K562 (cell line): ENCODE measurements at regions not wholly inside any gene's neighbourhood (a gene's known extent, or its start where the extent isn't known, plus 50 kb on each side); places are given as distances from the start of the nearest gene placed in this dataset.
A peak's percentile ranks its signal among the peaks of the same experiment; 100 is the strongest.

ENCODE experiments used
- ATAC-seq: fragments of 200-7000 bp; cut with Tn5 transposase; 3 replicates; pipeline ENCODE4 v1.9.1; 2020; ENCODE audit warnings: moderate library complexity
- BruUV-seq: library from RNA; stranded (reverse); fragments of 400-500 nt; replicated peaks from 2 replicates; lab custom pipeline; 2021; lab: Mats Ljungman, UMichigan
- CTCF ChIA-PET: fragments of 300-600 bp; formaldehyde crosslinking; extraction: SDS; loops from one replicate; lab custom pipeline; 2021; ENCODE audit warnings: low intra/inter-chr PET ratio; lab: Yijun Ruan, JAX
- POLR2A ChIA-PET: fragments of 300-600, 350-650 bp; sonication (Branson Sonifier 250); formaldehyde crosslinking; extraction: SDS; loops from one replicate; lab custom pipeline; 2021; ENCODE audit warnings: antibody characterized with exemption, inconsistent platforms; lab: Yijun Ruan, JAX
- DNase-seq, 4 experiments: peaks; one replicate each; pipeline versions ENCODE4 v3.0.0 to v3.0.0-alpha.2; 2011 to 2018; ENCODE audit warnings: low spot score in 3 of 4, mixed read lengths in 3 of 4; ENCODE audit errors: extremely low read depth in 1 of 4
- FAIRE-seq: peaks from 2 replicates; lab custom pipeline; 2011; peaks lifted over from hg19 to GRCh38; lab: Jason Lieb, UNC
- H2AFZ ChIP-seq: 2 replicates; pipeline ENCODE4 v1.6.0; 2011; ENCODE audit warnings: low read depth, low read length, control low read depth, inconsistent platforms
- H3K27ac ChIP-seq: fragments of 200-600 bp; 3 replicates; pipeline ENCODE4 v1.8.0; 2011; ENCODE audit warnings: low read depth, mild to moderate bottlenecking, control low read depth, inconsistent platforms, low read length, moderate library complexity, mixed read lengths; ENCODE audit errors: extremely low read depth
- H3K27me3 ChIP-seq, 2 experiments: fragments of 300-600 bp in 1 of 2; 2 replicates in 1 of 2; 3 replicates in 1 of 2; pipeline versions ENCODE4 v1.6.0 to v1.8.0; 2011; ENCODE audit warnings: inconsistent platforms in 2 of 2, low read length in 2 of 2, mild to moderate bottlenecking in 1 of 2, mixed read lengths in 1 of 2, moderate library complexity in 1 of 2; ENCODE audit not compliant: control insufficient read depth in 2 of 2, insufficient read depth in 2 of 2
- H3K36me3 ChIP-seq: fragments of 300-600 bp; 3 replicates; pipeline ENCODE4 v1.8.0; 2011; ENCODE audit warnings: mild to moderate bottlenecking, low read length, inconsistent platforms; ENCODE audit not compliant: control insufficient read depth, insufficient read depth
- H3K4me1 ChIP-seq, 2 experiments: fragments of 200-600 bp in 1 of 2; replicated peaks in 1 of 2; 2 replicates in 1 of 2; 3 replicates in 1 of 2; pipeline versions ENCODE4 v1.5.1 to v1.8.0; 2011; ENCODE audit warnings: inconsistent platforms in 2 of 2, low read length in 2 of 2, mild to moderate bottlenecking in 1 of 2, mixed read lengths in 1 of 2, moderate library complexity in 1 of 2; ENCODE audit not compliant: control insufficient read depth in 2 of 2, insufficient read depth in 2 of 2
- H3K4me2 ChIP-seq: 2 replicates; pipeline ENCODE4 v1.6.1; 2011; ENCODE audit warnings: low read length, control low read depth, inconsistent platforms, mixed read lengths; ENCODE audit not compliant: insufficient read depth
- H3K4me3 ChIP-seq: fragments of 200-600 bp; sonication (generic), shearing (Covaris generic); 2 replicates; pipeline ENCODE4 v1.5.1; 2016; ENCODE audit warnings: control low read depth, inconsistent platforms
- H3K79me2 ChIP-seq: fragments of 200-600 bp; 3 replicates; pipeline ENCODE4 v1.8.0; 2011; ENCODE audit warnings: low read length, inconsistent platforms; ENCODE audit not compliant: control insufficient read depth, insufficient read depth
- H3K9ac ChIP-seq, 2 experiments: 2 replicates each; pipeline versions ENCODE4 v1.6.0 to v1.6.1; 2011; ENCODE audit warnings: low read depth in 2 of 2, low read length in 2 of 2, control low read depth in 1 of 2, inconsistent platforms in 1 of 2, mild to moderate bottlenecking in 1 of 2, mixed read lengths in 1 of 2; ENCODE audit not compliant: insufficient read depth in 1 of 2
- H3K9me1 ChIP-seq: one replicate; pipeline ENCODE4 v1.6.0; 2011; ENCODE audit warnings: inconsistent platforms, mild to moderate bottlenecking, low read length, moderate library complexity; ENCODE audit not compliant: control insufficient read depth, insufficient read depth
- H3K9me3 ChIP-seq: replicated peaks from 2 replicates; pipeline ENCODE4 v1.5.1; 2011; ENCODE audit warnings: low read depth, low read length, inconsistent platforms; ENCODE audit not compliant: control insufficient read depth, insufficient read depth
- H4K20me1 ChIP-seq: replicated peaks from 2 replicates; pipeline ENCODE4 v1.6.1; 2011; ENCODE audit warnings: low read length, inconsistent platforms, mixed read lengths; ENCODE audit not compliant: control insufficient read depth, insufficient read depth
- BDP1 ChIP-seq: IDR thresholded peaks from 3 replicates; pipeline ENCODE4 v1.6.1; 2011; ENCODE audit not compliant: insufficient read length, insufficient read depth
- STAT5B ChIP-seq: fragments of 250-450 bp; sonication (Bioruptor Pico); IDR thresholded peaks from 2 replicates; pipeline ENCODE4 v1.8.0; 2021; ENCODE audit warnings: mild to moderate bottlenecking, inconsistent platforms
- ZFP36 ChIP-seq: fragments of 150-350 bp; IDR thresholded peaks from 2 replicates; pipeline ENCODE4 v1.6.1; 2018; ENCODE audit warnings: low read length, low read depth; ENCODE audit not compliant: partially characterized antibody
- WGBS: fragments of 100-300 bp; shearing (Covaris generic); methylation state at CpG from one replicate; pipeline ENCODE4 v1.1.6; 2016; ENCODE audit warnings: low coverage, mixed read lengths; ENCODE audit not compliant: insufficient coverage; ENCODE audit errors: missing lambda C conversion rate; 5-methylcytosine and 5-hydroxymethylcytosine counted together
- in situ Hi-C: fragments of 300-500 bp; cut with MboI; formaldehyde crosslinking; loops from 4 replicates; pipeline ENCODE4 v1.15.0; 2018; ENCODE audit warnings: inconsistent platforms, mixed read lengths
- intact Hi-C: fragments of 100-400 bp; cut with micrococcal nuclease; formaldehyde crosslinking; loops from 2 replicates; pipeline ENCODE4 v1.14.2; 2022
- TF ChIP-seq, protein P1 (sequence below), 3 experiments: IDR thresholded peaks in 2 of 3; conservative IDR thresholded peaks in 1 of 3; 2 replicates each; pipeline ENCODE4 v1.5.1; 2011 to 2012; ENCODE audit warnings: low read length in 3 of 3, mild to moderate bottlenecking in 3 of 3, control low read depth in 2 of 3, improper control_type of control experiment in 1 of 3, inconsistent platforms in 1 of 3, low read depth in 1 of 3, mixed read lengths in 1 of 3, moderate library complexity in 1 of 3; ENCODE audit not compliant: insufficient read depth in 2 of 3
- TF ChIP-seq, protein P2 (sequence below): fragments of 450-650 bp; IDR thresholded peaks from 2 replicates; pipeline ENCODE4 v1.6.1; 2018; ENCODE audit not compliant: partially characterized antibody
- TF ChIP-seq, protein P3 (sequence below): fragments of 250-450 bp; sonication (Bioruptor Pico); IDR thresholded peaks from 2 replicates; pipeline ENCODE4 v1.4.0; 2020

DNA sequence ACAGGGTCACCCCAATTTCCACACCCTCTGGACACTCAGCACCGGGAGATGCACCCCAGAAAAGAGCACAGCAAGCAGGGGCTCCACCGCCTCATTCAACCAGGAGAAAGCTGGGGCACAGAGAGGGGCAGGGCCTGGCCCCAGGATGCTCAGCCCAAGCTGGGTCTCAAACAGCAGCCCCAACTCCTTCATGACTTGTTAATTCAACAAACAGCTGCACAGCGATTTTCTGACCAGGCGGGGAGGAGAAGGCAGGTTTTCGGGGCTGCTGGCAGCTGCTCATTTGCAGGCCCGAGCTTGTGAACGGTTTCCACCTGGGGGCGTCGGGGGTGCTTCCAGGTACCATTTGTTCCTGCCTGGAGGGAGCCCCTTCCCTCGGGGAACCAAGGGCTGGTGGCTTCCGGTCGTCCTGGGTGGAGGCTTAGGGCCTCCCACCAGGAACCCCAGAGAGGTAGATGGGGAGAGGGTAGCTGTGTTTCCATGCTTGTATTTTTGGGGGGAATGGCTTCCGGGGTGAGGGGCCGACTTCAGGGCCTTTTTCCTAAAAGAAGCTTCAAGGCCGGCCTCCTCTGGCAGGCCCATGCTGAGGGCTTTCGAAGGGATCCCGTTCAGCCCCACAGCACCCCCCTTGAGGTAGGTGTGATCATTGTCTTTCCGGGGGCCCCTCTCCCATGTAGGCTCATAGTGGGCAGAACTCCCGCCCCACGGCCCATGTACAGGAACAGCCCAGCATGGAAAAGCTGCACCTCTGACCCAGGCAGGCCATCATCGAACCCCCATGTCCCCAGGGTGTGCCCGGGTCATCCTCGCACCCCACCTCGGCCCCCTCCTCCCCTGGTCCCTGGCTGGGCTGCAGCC lies 191.6 kb upstream of the GSE1 start:
- 62% methylated on average over 24 of the region's 24 CpGs for WGBS
- ChIA-PET CTCF (interaction anchor here (0.6 to 3.2 kb wide), 13 partner anchors 9 to 307 kb away, joined by 3 to 16 read pairs (median 5); no protein-coding TSS in a partner anchor), POLR2A (interaction anchor here (0.6 to 1.9 kb wide), 6 partner anchors 18 to 145 kb away, joined by 3 to 5 read pairs (median 4); no protein-coding TSS in a partner anchor)
- H3K9me1 ChIP-seq: peaks cover 3% of the 10 kb centered on the region
- no peak overlapping the region for H3K4me3 ChIP-seq
- peaks cover 22 to 79% of the 10 kb centered on the region in 2 experiments for H3K4me1 ChIP-seq
- no peaks in the 10 kb centered on the region for H3K9me3 ChIP-seq
- FAIRE-seq: no peak
- no peaks in the 10 kb centered on the region for H3K36me3 ChIP-seq
- peaks cover 8% of the 10 kb centered on the region; the same call in 1 of the 2 replicates for H4K20me1 ChIP-seq
- H3K79me2 ChIP-seq: peaks cover 6% of the 10 kb centered on the region; the same call in 2 of the 3 replicates
- peak overlapping the region in 1 of 2 experiments; percentile 56; a peak in 3 of 4 replicates for H3K9ac ChIP-seq
- in situ Hi-C loops: loop anchor here (10.0 kb wide), 1 partner anchor 293 kb away; no protein-coding TSS in a partner anchor
- no peak for DNase-seq
- no peaks in the 10 kb centered on the region for H3K27me3 ChIP-seq
- no TSS peak for BruUV-seq
- ATAC-seq: no peak
- H3K27ac ChIP-seq: no peak overlapping the region
- H2AFZ ChIP-seq: peak overlapping the region; percentile 0; the same call in 1 of the 2 replicates
- H3K4me2 ChIP-seq: 0 out of 2 replicates have a peak overlapping the region, but pooled peaks have one; percentile 5
- intact Hi-C loops: loop anchor here (1.0 to 5.0 kb wide), 2 partner anchors 189 to 296 kb away; no protein-coding TSS in a partner anchor
- TF ChIP-seq, protein P1, sequence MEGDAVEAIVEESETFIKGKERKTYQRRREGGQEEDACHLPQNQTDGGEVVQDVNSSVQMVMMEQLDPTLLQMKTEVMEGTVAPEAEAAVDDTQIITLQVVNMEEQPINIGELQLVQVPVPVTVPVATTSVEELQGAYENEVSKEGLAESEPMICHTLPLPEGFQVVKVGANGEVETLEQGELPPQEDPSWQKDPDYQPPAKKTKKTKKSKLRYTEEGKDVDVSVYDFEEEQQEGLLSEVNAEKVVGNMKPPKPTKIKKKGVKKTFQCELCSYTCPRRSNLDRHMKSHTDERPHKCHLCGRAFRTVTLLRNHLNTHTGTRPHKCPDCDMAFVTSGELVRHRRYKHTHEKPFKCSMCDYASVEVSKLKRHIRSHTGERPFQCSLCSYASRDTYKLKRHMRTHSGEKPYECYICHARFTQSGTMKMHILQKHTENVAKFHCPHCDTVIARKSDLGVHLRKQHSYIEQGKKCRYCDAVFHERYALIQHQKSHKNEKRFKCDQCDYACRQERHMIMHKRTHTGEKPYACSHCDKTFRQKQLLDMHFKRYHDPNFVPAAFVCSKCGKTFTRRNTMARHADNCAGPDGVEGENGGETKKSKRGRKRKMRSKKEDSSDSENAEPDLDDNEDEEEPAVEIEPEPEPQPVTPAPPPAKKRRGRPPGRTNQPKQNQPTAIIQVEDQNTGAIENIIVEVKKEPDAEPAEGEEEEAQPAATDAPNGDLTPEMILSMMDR (IDR thresholded peaks at IDR 0.05 in 2 of 3, conservative IDR thresholded peaks at IDR 0.05 in 1 of 3; ENCODE audit: insufficient read depth in 2 of 3, low read depth in 1 of 3, low read length in 3 of 3): 0 out of 6 replicates have a peak, but pooled peaks of 1 of the 3 experiments have one; percentile 5
- TF ChIP-seq ZFP36 (peak; percentile 53), BDP1 (no peak), STAT5B (no peak)
- TF ChIP-seq, protein P2, sequence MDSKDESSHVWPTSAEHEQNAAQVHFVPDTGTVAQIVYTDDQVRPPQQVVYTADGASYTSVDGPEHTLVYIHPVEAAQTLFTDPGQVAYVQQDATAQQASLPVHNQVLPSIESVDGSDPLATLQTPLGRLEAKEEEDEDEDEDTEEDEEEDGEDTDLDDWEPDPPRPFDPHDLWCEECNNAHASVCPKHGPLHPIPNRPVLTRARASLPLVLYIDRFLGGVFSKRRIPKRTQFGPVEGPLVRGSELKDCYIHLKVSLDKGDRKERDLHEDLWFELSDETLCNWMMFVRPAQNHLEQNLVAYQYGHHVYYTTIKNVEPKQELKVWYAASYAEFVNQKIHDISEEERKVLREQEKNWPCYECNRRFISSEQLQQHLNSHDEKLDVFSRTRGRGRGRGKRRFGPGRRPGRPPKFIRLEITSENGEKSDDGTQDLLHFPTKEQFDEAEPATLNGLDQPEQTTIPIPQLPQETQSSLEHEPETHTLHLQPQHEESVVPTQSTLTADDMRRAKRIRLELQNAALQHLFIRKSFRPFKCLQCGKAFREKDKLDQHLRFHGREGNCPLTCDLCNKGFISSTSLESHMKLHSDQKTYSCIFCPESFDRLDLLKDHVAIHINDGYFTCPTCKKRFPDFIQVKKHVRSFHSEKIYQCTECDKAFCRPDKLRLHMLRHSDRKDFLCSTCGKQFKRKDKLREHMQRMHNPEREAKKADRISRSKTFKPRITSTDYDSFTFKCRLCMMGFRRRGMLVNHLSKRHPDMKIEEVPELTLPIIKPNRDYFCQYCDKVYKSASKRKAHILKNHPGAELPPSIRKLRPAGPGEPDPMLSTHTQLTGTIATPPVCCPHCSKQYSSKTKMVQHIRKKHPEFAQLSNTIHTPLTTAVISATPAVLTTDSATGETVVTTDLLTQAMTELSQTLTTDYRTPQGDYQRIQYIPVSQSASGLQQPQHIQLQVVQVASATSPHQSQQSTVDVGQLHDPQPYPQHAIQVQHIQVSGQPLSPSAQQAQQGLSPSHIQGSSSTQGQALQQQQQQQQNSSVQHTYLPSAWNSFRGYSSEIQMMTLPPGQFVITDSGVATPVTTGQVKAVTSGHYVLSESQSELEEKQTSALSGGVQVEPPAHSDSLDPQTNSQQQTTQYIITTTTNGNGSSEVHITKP: peak; percentile 3
- TF ChIP-seq, protein P3, sequence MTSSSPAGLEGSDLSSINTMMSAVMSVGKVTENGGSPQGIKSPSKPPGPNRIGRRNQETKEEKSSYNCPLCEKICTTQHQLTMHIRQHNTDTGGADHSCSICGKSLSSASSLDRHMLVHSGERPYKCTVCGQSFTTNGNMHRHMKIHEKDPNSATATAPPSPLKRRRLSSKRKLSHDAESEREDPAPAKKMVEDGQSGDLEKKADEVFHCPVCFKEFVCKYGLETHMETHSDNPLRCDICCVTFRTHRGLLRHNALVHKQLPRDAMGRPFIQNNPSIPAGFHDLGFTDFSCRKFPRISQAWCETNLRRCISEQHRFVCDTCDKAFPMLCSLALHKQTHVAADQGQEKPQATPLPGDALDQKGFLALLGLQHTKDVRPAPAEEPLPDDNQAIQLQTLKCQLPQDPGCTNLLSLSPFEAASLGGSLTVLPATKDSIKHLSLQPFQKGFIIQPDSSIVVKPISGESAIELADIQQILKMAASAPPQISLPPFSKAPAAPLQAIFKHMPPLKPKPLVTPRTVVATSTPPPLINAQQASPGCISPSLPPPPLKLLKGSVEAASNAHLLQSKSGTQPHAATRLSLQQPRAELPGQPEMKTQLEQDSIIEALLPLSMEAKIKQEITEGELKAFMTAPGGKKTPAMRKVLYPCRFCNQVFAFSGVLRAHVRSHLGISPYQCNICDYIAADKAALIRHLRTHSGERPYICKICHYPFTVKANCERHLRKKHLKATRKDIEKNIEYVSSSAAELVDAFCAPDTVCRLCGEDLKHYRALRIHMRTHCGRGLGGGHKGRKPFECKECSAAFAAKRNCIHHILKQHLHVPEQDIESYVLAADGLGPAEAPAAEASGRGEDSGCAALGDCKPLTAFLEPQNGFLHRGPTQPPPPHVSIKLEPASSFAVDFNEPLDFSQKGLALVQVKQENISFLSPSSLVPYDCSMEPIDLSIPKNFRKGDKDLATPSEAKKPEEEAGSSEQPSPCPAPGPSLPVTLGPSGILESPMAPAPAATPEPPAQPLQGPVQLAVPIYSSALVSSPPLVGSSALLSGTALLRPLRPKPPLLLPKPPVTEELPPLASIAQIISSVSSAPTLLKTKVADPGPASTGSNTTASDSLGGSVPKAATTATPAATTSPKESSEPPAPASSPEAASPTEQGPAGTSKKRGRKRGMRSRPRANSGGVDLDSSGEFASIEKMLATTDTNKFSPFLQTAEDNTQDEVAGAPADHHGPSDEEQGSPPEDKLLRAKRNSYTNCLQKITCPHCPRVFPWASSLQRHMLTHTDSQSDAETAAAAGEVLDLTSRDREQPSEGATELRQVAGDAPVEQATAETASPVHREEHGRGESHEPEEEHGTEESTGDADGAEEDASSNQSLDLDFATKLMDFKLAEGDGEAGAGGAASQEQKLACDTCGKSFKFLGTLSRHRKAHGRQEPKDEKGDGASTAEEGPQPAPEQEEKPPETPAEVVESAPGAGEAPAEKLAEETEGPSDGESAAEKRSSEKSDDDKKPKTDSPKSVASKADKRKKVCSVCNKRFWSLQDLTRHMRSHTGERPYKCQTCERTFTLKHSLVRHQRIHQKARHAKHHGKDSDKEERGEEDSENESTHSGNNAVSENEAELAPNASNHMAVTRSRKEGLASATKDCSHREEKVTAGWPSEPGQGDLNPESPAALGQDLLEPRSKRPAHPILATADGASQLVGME: no peak
